ENCODE measurements at regions not wholly inside any gene's neighbourhood (a gene's known extent, or its start where the extent isn't known, plus 50 kb on each side); places are given as distances from the start of the nearest gene placed in this dataset.
"Not testable (repeated sequence)": the region's sequence is repeated elsewhere in the genome, so short reads cannot be mapped to it uniquely, and the experiment has no call there.

- no peak for TF ChIP-seq CTCF (IDR thresholded peaks at IDR 0.05)
- no peak for TF ChIP-seq POLR2A (IDR thresholded peaks at IDR 0.05)
- no peak for TF ChIP-seq POLR2AphosphoS5 (IDR thresholded peaks at IDR 0.05)
- H3K36me3 ChIP-seq: no peaks in the 10 kb centered on the region
- H3K9me3 ChIP-seq: no peaks in the 10 kb centered on the region
- intact Hi-C loops (cut with DNase I; ENCODE audit: low total_unique reads): no loop called here
- no peak for DNase-seq (ENCODE audit: low spot score in 2 of 2)
- no peaks in the 10 kb centered on the region for H3K27me3 ChIP-seq
- H3K4me3 ChIP-seq: no peak overlapping the region
- no peaks in the 10 kb centered on the region for H3K4me1 ChIP-seq
- no peak overlapping the region for H3K27ac ChIP-seq
These were observed 240.6 kb upstream of the SGCG start for GRCh38 chr13:22940090-22940710.

GRCh38 chr13:22940736-22941135 is 240.0 kb upstream of the SGCG start:
- Histone ChIP-seq H3K9me3 (no peaks in the 10 kb centered on the region), H3K36me3 (no peaks in the 10 kb centered on the region), H3K27ac (no peak overlapping the region), H3K4me1 (no peaks in the 10 kb centered on the region), H3K4me3 (no peak overlapping the region), H3K27me3 (no peaks in the 10 kb centered on the region)
- TF ChIP-seq POLR2AphosphoS5 (IDR thresholded peaks at IDR 0.05): no peak
- TF ChIP-seq CTCF (IDR thresholded peaks at IDR 0.05): no peak
- no peak for TF ChIP-seq POLR2A (IDR thresholded peaks at IDR 0.05)
- no peak for DNase-seq (ENCODE audit: low spot score in 2 of 2)
- intact Hi-C loops (cut with DNase I; ENCODE audit: low total_unique reads): no loop called here

GRCh38 chr13:22941495-22941894 is 239.3 kb upstream of the SGCG start:
- H3K27ac ChIP-seq; intact Hi-C loops (cut with DNase I; ENCODE audit: low total_unique reads); H3K27me3 ChIP-seq; H3K9me3 ChIP-seq; H3K36me3 ChIP-seq; H3K4me1 ChIP-seq; H3K4me3 ChIP-seq; DNase-seq (ENCODE audit: low spot score in 2 of 2): not testable (repeated sequence)

GRCh38 chr13:22942831-22943230 is 237.9 kb upstream of the SGCG start:
- H3K9me3 ChIP-seq; H3K4me1 ChIP-seq; H3K4me3 ChIP-seq; H3K36me3 ChIP-seq; H3K27me3 ChIP-seq; DNase-seq (ENCODE audit: low spot score in 2 of 2); H3K27ac ChIP-seq; intact Hi-C loops (cut with DNase I; ENCODE audit: low total_unique reads): not testable (repeated sequence)

GRCh38 chr13:22944378-22944777 is 236.4 kb upstream of the SGCG start:
- Histone ChIP-seq H3K27me3 (no peaks in the 10 kb centered on the region), H3K36me3 (no peaks in the 10 kb centered on the region), H3K4me3 (no peak overlapping the region), H3K27ac (no peak overlapping the region), H3K4me1 (no peaks in the 10 kb centered on the region), H3K9me3 (no peaks in the 10 kb centered on the region)
- no peak for DNase-seq (ENCODE audit: low spot score in 2 of 2)
- intact Hi-C loops (cut with DNase I; ENCODE audit: low total_unique reads): no loop called here
- TF ChIP-seq POLR2AphosphoS5 (IDR thresholded peaks at IDR 0.05) (no peak), CTCF (IDR thresholded peaks at IDR 0.05) (no peak), POLR2A (IDR thresholded peaks at IDR 0.05) (no peak)

- TF ChIP-seq POLR2A (IDR thresholded peaks at IDR 0.05) (no peak), CTCF (IDR thresholded peaks at IDR 0.05) (no peak), POLR2AphosphoS5 (IDR thresholded peaks at IDR 0.05) (no peak)
- no peak for DNase-seq (ENCODE audit: low spot score in 2 of 2)
- Histone ChIP-seq H3K4me3 (no peak overlapping the region), H3K9me3 (no peaks in the 10 kb centered on the region), H3K27me3 (no peaks in the 10 kb centered on the region), H3K27ac (no peak overlapping the region), H3K36me3 (no peaks in the 10 kb centered on the region), H3K4me1 (no peaks in the 10 kb centered on the region)
- intact Hi-C loops (cut with DNase I; ENCODE audit: low total_unique reads): no loop called here
These were observed 235.2 kb upstream of the SGCG start for GRCh38 chr13:22945321-22946226.
